Adrenal gland (tissue), 9 donors: ENCODE measurements at regions not wholly inside any gene's neighbourhood (a gene's known extent, or its start where the extent isn't known, plus 50 kb on each side); places are given as distances from the start of the nearest gene placed in this dataset.

Source experiments
- DNase-seq, 7 donors: peaks; one replicate each; pipeline ENCODE4 v3.0.0-alpha.2; 2019 to 2020
- H3K27ac ChIP-seq, 5 donors: fragments of 200-600 bp; sonication (generic) in 4 of 5; 1 replicate in 3 of 5; 2 replicates in 2 of 5; pipeline versions ENCODE4 v1.5.1 to v1.8.0; 2016 to 2020; ENCODE audit warnings: mild to moderate bottlenecking in 1 of 5
- H3K27me3 ChIP-seq: fragments of 200-600 bp; 2 replicates; pipeline ENCODE4 v1.8.0; 2021
- H3K36me3 ChIP-seq, 2 donors: fragments of 200-600 bp; replicated peaks in 1 of 2; 1 replicate in 1 of 2; 2 replicates in 1 of 2; pipeline versions ENCODE4 v1.5.1 to v1.8.0; 2018 to 2022
- H3K4me1 ChIP-seq, 2 donors: fragments of 200-600 bp; replicated peaks in 1 of 2; 1 replicate in 1 of 2; 2 replicates in 1 of 2; pipeline versions ENCODE4 v1.5.1 to v1.8.0; 2018 to 2021
- H3K4me3 ChIP-seq, 4 donors: fragments of 200-600 bp; sonication (generic) in 3 of 4; one replicate each; pipeline ENCODE4 v1.5.1; 2016 to 2018
- H3K9me3 ChIP-seq, 3 donors: fragments of 200-600 bp; sonication (generic) in 1 of 3; replicated peaks in 1 of 3; 1 replicate in 2 of 3; 2 replicates in 1 of 3; pipeline versions ENCODE4 v1.5.1 to v1.8.0; 2016 to 2021
- POLR2A ChIP-seq, 2 donors: fragments of 450-650 bp; IDR thresholded peaks; one replicate each; pipeline ENCODE4 v1.6.1; 2017; ENCODE audit warnings: antibody characterized with exemption in 2 of 2, mild to moderate bottlenecking in 2 of 2, moderate library complexity in 1 of 2
- WGBS, 4 donors: extraction: QIAGEN DNeasy Blood & Tissue Kit in 2 of 4; methylation state at CpG; one replicate each; pipeline versions ENCODE4 v1.1.5 to v1.1.7; 2013 to 2017; 5-methylcytosine and 5-hydroxymethylcytosine counted together
- intact Hi-C, 2 donors: fragments of 100-400 bp; cut with DNase I; formaldehyde crosslinking; loops; one replicate each; pipeline versions ENCODE4 v1.14.1 to v1.15.0; 2022 to 2023
- TF ChIP-seq, protein P1 (sequence below), 6 experiments: fragments of 450-650 bp in 4 of 6; fragments of 200-600 bp in 2 of 6; sonication (generic) in 1 of 6; IDR thresholded peaks; 1 replicate in 5 of 6; 2 replicates in 1 of 6; pipeline versions ENCODE4 v1.5.1 to v1.8.0; 2016 to 2021; ENCODE audit warnings: antibody characterized with exemption in 6 of 6, mild to moderate bottlenecking in 2 of 6, moderate library complexity in 1 of 6
- donor health status: healthy with polysubstance abuse.
- donor health status: Bipolar disorder and iron deficiency.
- donor health status: DM: yes; HTN: yes; CAD: no.
- donor health status: DM: no; HTN: no; CAD: no.
- donor health status: DM: no; HTN: no; CAD: no.

DNA sequence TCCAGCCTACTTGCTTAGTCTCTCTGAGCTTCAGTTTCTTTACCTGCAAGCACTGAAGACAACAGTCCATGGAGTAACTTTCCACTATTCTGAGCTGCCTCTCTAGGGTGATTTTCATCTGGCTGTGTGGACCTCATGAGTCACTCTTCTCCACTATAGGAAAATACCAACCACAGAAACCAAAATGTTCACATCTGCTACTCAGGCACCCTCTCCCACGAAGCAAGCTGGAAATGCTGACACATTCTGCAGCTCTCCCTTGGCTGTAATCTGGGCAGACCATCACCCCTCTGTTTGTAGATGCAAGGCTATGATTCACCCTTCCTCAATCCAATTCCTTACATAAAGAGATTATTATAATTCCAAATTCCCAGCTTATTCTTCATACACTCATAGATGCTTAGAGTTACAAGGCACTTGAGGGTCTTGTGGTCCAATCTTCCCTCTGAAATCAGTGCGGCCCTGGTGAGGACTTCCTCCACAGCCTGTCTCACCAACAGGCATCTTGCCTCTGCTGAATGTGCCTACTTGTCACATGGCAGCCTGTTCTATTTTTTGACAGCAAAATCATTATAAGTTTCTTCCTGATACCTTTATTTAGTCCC, 97.0 kb upstream of the LNX1 start:
- Histone ChIP-seq H3K4me3 (no peak overlapping the region), H3K4me1 (no peaks in the 10 kb centered on the region), H3K27me3 (peaks cover 4% of the 10 kb centered on the region), H3K9me3 (no peaks in the 10 kb centered on the region), H3K36me3 (no peaks in the 10 kb centered on the region), H3K27ac (peak overlapping the region in 1 of 5 donors; percentile 42)
- TF ChIP-seq POLR2A (IDR thresholded peaks at IDR 0.05), result no peak
- TF ChIP-seq, protein P1, sequence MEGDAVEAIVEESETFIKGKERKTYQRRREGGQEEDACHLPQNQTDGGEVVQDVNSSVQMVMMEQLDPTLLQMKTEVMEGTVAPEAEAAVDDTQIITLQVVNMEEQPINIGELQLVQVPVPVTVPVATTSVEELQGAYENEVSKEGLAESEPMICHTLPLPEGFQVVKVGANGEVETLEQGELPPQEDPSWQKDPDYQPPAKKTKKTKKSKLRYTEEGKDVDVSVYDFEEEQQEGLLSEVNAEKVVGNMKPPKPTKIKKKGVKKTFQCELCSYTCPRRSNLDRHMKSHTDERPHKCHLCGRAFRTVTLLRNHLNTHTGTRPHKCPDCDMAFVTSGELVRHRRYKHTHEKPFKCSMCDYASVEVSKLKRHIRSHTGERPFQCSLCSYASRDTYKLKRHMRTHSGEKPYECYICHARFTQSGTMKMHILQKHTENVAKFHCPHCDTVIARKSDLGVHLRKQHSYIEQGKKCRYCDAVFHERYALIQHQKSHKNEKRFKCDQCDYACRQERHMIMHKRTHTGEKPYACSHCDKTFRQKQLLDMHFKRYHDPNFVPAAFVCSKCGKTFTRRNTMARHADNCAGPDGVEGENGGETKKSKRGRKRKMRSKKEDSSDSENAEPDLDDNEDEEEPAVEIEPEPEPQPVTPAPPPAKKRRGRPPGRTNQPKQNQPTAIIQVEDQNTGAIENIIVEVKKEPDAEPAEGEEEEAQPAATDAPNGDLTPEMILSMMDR (IDR thresholded peaks at IDR 0.05), result no peak
- WGBS, 4 donors, result 48 to 63% (median 59%) methylated on average over 2 of the region's 2 CpGs
- DNase-seq, result peak in 3 of 7 donors; percentile 20 to 37 (median 25)
- intact Hi-C loops, result loop anchor here in 1 of 2 donors (10.0 kb wide), 1 partner anchor 183 kb away; no protein-coding TSS in a partner anchor

DNA sequence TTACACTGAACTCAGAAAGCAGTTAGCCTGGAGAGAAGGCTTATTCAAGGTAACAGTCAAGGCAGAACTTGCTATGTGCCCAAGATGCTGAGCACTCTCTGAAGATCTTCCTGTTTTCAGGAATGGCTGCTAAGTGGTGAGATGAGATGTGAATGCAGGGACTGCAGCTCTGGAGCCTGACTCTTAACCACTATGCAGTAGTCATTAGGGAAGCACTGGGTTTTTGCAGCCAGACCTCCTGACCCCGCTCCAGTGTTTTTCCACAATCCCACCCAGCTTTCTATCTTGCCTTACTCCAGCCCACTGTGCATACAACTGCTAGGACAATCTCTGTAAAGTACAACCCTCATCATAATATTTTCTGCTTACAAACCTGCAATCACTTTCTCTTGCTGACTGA, 95.2 kb upstream of the LNX1 start:
- intact Hi-C loops, result loop anchor here in 1 of 2 donors (10.0 kb wide), 1 partner anchor 182 kb away; no protein-coding TSS in a partner anchor
- DNase-seq, result no peak
- no peaks in the 10 kb centered on the region for H3K4me1 ChIP-seq
- H3K36me3 ChIP-seq, result no peaks in the 10 kb centered on the region
- no peak for TF ChIP-seq POLR2A (IDR thresholded peaks at IDR 0.05)
- TF ChIP-seq, protein P1 (IDR thresholded peaks at IDR 0.05), result no peak
- WGBS, 4 donors, result 77 to 100% (median 90%) methylated on average over 1 of the region's 1 CpG
- H3K27ac ChIP-seq, result no peak overlapping the region
- no peak overlapping the region for H3K4me3 ChIP-seq
- H3K9me3 ChIP-seq, result no peaks in the 10 kb centered on the region
- peaks cover 4% of the 10 kb centered on the region for H3K27me3 ChIP-seq

DNA sequence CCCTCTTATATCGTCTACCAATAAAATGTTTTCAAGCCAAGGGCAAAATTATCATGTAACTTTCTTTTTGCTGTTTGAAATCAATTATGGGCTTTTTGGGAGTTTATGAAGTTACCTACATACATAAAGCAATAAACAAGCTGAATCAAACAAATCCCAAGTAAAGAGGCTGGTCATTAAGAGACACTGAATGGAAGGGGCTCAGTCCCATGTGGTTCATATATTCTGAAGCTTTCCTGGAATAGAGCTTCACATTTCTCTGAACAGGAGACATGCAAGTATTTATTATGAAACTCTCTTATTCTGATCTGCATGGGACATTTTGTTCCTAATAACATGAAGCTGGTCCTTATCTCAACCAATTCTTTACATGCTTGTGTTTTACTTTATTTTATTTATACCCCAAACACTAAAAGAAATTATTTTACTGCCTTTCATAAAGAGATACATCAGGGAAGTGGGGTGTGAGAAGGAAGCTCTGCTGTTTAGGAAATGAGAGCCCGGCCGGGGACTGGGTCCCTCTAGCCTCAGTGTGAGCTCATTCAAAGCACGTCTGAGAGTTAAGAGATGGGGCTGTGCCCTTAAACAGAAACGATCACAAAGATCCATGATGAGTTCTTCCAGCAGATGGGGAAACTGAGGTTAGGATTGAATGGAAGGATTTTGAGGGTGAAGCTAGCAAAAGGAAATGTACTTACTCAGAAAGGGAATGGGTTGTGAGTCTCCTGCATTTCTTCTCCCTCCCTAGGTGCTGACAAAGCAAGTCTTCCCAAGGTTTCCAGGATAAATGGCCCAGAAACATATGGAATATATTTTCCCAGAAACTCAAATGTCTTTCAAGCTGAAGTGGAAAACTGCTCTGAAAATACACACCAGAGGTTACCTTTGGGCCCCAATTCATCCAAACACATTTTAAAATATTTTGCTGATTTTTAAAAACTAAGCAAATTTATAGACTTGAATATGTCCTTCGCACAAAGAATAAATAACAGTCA, 93.1 kb upstream of the LNX1 start:
- intact Hi-C loops, result loop anchor here in 1 of 2 donors (10.0 kb wide), 1 partner anchor 180 kb away; no protein-coding TSS in a partner anchor
- H3K9me3 ChIP-seq, result no peaks in the 10 kb centered on the region
- H3K36me3 ChIP-seq, result no peaks in the 10 kb centered on the region
- H3K27ac ChIP-seq, result peak overlapping the region in 1 of 5 donors; percentile 24
- H3K27me3 ChIP-seq, result no peaks in the 10 kb centered on the region
- H3K4me3 ChIP-seq, result no peak overlapping the region
- H3K4me1 ChIP-seq, result no peaks in the 10 kb centered on the region
- no peak for DNase-seq
- WGBS, 4 donors, result 58 to 67% (median 62%) methylated on average over 6 of the region's 6 CpGs
- TF ChIP-seq, protein P1 (IDR thresholded peaks at IDR 0.05), result no peak
- no peak for TF ChIP-seq POLR2A (IDR thresholded peaks at IDR 0.05)

DNA sequence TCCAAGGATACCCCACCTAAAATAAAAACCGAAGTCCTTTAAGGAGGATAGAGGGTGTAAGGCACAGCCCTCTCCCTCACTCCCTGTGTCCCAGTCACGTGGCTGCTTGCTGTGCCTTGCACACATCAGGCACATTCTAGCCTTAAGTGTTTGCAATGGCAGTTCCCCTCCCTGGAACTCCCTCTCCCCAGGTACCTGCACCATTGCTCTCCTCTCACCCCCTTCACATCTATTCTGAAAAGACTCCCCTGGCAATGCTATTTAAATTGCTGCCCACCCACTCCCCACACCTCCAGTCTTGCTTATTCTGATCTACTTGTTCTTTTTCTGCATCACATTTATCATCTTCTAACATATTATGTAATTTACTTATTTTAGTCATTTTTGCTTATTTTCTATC, 91.6 kb upstream of the LNX1 start:
- no peaks in the 10 kb centered on the region for H3K4me1 ChIP-seq
- TF ChIP-seq POLR2A (IDR thresholded peaks at IDR 0.05), result no peak
- TF ChIP-seq, protein P1 (IDR thresholded peaks at IDR 0.05), result no peak
- intact Hi-C loops, result loop anchor here in 1 of 2 donors (10.0 kb wide), 1 partner anchor 178 kb away; no protein-coding TSS in a partner anchor
- no peaks in the 10 kb centered on the region for H3K36me3 ChIP-seq
- H3K27me3 ChIP-seq, result no peaks in the 10 kb centered on the region
- H3K4me3 ChIP-seq, result no peak overlapping the region
- H3K9me3 ChIP-seq, result no peaks in the 10 kb centered on the region
- 56 to 72% (median 66%) methylated on average over 2 of the region's 2 CpGs for WGBS, 4 donors
- DNase-seq, result no peak
- H3K27ac ChIP-seq, result no peak overlapping the region
